HS-5 (cell line): ENCODE measurements at regions not wholly inside any gene's neighbourhood (a gene's known extent, or its start where the extent isn't known, plus 50 kb on each side); places are given as distances from the start of the nearest gene placed in this dataset.
"Not testable (repeated sequence)": the region's sequence is repeated elsewhere in the genome, so short reads cannot be mapped to it uniquely, and the experiment has no call there.

Experiments
- DNase-seq: peaks from one replicate; pipeline ENCODE4 v3.0.0-alpha.2; 2012; ENCODE audit warnings: low read depth

DNA sequence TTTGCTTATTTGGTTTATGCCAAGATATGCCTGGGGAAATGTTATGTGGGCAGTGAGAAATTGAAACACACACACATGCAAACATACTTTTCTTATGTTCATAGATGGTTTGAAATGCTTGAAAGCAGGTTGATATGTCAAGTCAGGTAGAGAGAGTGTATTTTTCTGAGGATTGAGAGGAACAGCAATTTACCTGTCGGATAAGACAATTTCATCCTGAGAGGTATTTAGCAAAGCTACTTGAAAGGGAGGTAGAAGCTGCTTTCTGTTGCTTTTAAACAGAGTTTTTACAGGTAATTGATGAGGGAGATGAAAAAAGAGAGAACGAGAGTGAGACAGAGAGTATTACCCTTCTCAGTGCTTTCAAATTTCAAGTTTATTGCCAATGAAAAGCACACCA lies 854.3 kb downstream of the CDH8 start:
- DNase-seq = no peak

DNA sequence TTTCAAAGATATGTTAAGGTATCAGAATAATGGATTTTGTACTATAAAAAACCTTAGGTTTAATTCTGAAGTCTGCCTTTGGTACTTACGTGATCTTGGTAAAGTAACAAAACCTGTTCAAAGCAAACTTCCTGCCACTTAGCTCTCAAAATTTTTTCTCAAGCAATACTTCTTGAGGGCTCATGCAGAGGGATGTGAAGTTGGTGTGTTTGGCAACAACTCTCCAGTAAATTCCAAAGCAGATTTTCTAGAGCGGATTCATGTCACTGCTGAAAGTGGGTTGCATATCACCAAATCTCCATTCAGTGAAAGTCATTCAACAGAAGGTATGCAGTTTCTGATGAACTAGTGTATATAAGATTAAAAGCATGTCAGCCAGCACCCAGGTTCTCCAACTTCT lies 856.7 kb downstream of the CDH8 start:
- no peak for DNase-seq

DNA sequence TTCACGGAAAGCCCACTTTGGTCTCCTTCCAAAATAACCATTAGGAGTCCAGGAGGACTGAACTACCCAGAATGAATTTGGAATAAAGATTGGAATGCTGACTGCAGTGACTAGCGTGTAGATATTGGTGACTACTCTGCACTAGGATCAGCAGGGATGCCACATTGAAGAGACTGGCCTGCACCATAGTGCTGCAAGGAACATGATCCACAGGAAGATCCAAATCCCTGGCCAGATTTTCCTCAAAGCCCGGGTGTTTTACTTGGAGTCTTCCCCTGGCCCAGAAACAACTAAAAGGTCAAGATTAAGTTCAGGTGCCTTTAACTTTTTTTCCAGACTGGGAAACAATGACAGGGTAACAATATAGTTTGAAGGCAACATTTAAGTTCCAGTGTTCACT lies 870.4 kb downstream of the CDH8 start:
- DNase-seq = no peak

DNA sequence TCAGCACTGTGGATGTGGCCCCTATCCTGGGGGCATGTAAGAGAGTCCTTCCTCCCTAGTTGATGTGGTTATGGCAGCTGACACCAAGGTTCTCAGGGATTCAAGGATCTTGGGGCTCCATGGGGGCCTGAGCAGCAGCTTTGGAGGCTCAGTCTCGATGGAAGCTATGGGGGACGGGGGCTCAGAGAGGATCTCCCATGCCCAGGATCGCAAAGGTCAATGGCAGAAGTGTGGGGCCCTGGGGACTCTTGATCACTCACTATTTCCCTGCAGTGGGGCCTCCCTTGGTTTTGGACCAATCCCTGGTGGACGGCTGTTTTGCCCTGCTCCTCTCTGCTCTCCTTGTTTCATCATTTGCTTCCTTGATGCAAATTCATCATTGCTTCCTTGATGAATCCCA lies 885.9 kb downstream of the CDH8 start:
- DNase-seq = no peak

DNA sequence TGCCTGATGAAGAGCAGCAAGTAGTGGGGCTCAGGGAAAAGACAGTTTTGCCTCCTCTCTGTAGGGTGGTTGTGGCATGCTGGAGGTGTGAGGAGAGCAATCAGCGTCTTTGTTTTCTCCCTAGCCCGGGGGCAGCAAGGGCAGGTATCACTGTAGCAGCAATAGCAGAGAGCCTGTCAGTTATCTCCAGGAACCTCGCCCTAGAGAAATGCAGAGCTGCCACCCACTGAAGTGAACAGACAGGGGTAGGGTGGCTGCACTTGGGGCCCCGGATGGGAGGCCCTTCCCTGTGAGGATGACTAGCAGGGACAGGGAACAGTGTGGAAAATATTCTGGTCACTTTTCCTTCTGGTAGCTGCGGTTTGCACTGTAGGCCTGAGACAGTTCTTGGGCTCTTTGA lies 886.5 kb downstream of the CDH8 start:
- no peak for DNase-seq

DNA sequence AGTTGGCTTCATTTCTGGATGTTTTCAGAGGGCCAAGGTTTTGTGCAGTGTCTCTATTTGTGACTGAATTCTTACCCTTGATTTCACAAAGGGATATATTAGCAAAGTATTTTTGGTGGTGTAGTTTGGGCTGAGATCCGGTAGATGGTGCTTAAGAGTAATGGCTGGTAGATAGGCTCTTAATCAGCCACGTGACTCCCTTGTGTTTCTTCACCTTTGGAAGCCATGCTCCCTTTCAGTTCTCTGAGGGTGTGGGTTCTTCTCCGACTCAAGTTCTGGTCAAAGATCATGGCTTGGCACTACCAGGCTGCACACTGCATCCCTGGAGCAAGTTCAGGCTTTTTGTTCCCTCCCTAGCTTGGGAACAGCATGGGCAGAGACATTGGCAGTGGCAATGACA lies 887.3 kb downstream of the CDH8 start:
- no peak for DNase-seq

DNA sequence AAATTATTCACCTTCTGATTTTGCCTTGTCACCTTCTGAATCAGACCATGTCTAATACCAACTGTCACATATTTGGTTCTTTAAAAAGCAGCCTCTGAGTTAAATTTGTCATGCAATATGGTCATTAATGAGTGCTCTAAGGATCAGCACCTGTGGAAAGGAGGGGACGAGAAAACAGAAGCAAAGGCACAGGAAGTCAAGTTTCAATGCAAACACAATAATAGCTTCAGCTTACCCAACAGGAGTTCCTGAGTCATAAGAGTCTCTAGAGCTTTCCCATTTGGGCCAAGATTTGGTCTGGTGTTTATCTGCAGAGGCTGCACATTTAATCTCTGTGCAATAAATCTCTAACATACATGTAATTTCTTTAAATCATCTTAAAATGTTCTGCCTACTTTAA lies 889.8 kb downstream of the CDH8 start:
- no peak for DNase-seq

DNA sequence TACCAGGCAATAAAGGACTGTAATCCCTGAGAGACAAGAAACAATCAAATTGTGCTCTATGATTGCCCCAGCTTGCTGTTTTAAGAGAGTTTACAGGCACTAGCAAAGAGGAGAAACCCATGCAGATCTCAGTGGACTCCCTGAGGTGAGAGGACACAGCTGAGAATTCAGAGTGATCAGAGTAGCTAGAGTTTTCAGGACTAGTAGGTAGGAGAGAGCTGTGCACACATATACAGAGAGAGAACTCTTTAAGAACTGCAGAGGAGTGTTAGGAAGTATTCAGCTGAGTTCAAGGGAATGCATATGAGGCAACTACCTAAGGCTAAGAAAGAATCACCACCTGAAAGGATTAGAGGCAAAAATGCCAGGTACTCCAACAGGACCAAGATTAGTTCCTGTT lies 904.8 kb downstream of the CDH8 start:
- no peak for DNase-seq

DNA sequence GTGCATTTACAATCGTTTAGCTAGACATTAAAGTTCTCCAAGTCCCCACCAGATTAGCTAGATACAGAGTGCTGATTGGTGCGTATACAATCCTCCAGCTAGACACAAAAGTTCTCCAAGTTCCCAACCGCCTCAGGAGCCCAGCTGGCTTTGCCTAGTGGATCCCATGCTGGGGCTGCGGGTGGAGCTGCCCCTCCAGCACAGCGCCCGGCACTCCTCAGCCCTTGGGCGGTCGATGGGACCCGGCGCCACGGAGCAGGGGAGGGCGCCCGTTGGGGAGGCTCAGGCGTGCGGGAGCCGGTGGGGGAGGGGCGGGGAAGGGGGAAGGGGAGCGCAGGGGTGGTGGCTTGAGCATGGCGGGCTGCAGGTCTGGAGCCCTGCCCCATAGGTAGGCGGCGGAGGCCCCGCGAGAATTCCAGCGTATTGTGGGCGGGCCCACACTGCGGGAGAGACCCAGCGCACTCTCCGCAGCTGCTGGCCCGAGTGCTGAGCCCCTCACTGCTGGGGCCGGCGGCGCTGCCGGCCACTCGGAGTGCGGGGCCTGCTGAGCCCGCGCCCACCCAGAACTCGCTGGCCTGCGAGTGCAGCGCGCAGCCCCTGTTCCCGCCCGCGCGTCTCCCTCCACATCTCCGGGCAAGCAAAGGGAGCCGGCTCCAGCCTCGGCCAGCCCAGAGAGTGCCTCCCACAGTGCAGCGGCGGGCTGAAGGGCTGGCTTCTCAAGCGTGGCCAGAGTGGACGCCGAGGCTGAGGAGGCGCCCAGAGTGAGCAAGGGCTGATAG lies 907.5 kb downstream of the CDH8 start:
- no peak for DNase-seq

DNA sequence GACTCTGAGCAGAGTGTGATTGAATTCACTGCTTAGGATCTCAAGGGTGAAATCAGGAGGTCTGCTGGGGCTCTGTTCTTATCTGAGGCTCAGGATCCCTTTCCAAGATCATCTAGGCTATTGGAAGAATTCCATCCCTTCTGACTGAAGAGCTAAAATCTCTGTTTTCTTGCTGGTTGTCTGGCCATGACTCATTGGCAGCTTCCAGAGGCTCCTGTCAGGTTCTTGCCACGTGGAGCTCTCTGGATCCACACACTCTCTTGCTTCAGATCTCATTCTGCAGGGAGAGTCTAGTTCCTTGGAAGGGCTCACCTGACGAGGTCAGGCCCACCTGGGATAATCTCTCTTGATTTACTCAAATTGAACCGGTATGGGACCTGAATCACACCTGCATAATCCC lies 930.7 kb downstream of the CDH8 start:
- DNase-seq = no peak

DNA sequence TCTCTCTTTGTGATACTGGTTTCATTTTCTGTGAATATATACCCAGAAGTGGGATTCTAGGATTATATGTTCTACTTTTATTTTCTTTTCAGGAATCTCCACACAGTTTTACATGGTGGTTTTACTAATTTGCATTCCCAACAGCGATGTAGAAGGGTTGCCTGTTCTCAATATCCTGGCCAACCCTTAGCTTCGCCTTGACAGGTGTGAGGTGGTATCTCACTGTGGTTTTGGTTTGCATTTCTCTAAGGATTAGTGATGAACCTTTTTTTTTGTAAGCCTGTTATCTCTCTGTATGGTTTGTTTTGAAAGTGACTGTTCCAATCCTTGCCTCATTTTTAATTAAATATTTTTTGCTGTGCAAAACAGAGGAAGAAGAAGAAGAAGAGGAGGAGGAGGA lies 937.7 kb downstream of the CDH8 start:
- DNase-seq = no peak

DNA sequence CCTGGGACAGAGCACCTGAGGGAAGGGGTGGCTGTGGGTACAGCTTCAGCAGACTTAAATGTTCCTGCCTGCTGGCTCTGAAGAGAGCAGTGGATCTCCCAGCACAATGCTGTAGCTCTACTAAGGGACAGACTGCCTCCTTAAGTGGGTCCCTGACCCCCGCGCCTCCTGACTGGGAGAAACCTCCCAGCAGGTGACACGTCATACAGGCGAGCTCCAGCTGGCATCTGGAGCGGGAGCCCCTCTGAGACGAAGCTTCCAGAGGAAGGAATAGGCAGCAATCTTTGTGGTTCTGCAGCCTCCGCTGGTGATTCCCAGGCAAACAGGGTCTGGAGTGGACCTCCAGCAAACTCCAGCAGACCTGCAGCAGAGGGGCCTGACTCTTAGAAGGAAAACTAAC lies 944.9 kb downstream of the CDH8 start:
- DNase-seq = not testable (repeated sequence)

DNA sequence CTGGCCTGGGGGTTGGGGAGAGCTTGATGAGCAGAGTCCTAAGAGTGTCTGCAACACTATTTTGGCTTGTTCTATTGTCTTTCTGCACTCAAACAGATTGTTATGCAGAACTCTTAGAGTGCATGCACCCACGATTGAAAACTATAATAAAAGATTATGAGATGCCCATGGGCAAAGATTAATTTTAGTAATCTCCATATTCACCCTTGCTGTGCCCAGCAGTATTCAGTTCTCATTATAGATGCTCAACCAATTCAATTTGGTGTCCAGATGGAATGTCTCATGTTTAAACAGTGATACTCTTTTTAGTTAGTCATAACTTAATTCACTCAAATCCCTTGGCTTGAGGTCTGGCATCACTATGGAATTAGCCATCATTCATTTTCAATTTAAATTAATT lies 952.5 kb downstream of the CDH8 start:
- no peak for DNase-seq

DNA sequence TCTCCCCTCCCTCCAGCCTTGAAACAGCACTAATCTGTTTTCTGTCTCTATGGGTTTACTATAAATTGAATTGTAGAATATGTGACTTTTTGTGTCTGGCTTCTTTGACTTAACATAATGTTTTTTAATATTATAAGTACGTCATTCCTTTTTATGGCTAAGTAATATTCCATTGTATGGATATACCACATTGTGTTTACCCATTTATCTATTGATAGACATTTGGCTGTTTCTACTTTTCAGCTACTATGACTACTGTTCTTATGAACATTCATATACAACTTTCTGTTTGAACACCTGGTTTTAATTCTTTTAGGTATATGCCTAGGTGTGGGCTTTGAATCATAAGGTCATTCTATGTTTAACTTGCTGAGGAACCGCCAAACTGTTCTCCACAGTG lies 961.9 kb downstream of the CDH8 start:
- no peak for DNase-seq

DNA sequence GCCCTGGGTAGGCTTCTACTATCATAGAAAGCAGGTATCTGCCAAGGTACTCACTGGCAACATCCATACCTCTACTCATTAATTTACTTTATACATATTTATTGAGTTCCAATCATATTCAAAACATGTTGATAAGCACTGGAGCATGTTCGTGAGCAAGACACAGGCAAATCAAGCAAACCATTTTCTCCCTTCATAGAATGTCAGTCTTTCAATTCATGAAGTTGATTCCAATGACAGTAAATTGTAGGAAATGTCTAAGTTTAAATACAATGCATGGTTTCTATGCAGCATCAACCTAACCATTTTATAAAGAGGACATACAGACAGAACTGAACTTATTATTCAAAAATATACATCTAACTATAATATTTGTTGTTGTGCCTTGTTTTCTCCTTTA lies 978.6 kb downstream of the CDH8 start:
- no peak for DNase-seq

DNA sequence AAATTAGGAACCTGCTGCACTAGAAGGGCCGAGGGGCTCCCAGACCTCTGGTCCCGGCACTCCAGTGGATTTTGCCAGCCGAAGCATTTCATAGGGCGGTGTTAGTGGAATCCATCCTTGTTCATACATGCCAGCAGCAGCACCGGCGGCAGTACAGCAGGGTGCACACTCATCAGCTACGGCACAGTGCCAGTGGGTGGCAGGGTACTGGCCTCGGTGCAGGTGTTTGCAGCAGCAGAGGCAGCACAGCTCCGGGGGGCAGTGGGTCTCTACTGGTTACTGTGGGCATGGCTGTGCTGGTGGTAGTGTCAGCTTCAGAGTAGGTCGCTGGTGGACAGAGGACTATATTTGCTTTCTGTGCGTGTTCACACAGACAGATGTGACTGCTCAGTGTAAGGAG lies 985.7 kb downstream of the CDH8 start:
- DNase-seq = no peak

DNA sequence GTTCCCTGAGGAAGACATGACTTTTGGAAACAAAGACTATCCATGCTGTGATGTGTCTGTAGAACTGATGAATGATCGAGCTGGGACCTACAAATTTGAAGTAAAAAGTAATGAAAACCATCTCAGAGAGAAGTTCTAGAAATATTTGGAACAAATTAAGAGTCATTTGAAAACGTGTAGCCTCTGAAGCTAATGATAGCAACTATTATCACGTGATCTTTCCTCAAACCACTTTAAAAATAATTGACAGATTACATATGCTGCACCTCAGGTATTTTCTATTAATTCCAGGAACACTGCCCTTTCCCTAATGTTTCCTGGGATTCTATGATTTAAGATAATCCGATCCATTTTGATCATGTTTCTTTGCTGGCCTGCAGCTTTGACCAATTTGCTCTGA lies 990.3 kb downstream of the CDH8 start:
- no peak for DNase-seq

DNA sequence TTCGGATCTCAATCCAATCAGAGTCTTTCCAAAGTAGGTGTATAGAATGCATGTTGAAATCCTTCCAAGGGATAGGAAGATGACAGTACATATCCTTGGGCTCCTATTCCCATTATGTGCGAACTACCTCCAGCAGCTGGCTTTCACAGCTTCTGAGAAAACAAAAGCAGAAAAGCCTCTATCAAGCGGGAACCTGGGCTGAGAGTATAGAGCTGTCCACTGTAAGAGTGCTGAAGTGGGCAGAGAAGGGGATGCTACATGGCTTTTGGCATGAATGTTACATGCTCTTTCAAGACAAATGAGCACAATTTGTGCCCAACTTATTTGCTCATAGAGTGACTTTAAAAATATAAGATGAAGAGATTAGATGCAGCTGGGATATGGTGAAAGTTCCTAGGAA lies 993.5 kb downstream of the CDH8 start:
- no peak for DNase-seq

DNA sequence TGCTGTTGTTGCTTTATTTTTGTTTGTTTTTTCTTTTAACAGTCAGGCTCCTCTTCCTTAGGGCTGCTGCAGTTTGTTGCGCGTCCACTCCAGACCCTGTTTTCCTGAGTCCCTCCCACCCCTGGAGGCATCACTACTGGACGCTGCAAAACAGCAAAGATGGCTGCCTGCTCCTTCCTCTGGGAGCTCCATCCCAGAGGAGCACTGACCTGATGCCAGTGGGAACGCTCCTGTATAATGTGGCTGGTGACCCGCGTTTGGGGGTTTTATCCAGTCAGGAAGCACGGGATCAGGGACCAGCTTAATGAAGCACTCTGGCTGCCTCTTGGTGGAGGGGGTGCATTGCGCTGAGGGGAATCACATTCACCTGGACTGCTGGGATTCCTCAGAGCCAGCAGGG lies 1005.6 kb downstream of the CDH8 start:
- DNase-seq = no peak

DNA sequence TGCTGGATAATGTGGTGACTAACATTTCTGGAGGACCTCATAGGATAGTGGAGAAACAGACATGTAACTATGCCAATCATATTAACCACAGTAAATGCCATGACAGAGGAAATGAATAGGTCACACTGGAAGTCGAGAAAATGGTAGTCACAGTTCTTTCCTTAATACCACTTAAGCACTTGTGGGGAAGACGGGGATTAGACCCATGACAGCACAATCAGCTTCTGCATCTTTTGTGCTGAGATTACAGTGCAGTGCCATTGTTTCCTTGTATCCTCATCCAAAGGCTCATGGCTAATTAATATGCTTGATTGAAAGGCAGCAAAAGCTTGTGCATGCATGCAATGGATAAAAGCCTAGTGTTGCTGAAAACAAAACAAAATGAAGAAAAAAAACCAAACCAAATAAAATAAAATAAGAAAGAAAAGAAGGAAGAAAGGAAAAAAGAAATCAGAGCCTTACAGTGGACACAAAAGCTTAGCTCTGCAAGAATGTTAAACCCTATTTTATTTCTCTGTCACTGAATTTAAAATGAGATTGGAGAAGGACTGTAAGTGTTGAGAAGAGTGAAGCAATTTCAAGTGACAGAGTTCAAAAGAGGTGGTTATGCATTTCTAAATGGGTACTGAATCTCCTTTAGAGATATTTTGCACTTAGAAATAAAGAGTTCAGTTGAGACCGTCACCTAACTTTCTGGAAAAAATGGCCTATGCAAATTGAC lies 1011.9 kb downstream of the CDH8 start:
- DNase-seq = no peak

DNA sequence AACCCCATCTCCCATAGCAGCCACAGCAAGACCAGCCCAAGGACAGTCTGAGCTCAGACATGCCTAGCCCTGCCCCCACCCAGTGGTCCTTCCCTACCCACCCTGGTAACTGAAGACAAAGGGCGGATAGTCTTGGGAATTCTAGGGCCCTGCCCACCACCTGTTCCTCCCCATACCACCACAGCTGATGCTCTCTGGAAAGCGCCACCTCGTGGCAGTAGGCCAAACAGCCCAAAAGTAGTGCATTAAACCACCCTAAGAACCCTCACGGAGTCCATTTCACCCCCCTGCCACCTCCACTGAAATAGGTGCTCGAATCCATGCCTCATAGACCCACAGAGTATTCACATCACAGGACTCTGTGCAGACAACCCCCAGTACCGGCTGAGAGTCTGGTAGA lies 1021.4 kb downstream of the CDH8 start:
- no peak for DNase-seq

DNA sequence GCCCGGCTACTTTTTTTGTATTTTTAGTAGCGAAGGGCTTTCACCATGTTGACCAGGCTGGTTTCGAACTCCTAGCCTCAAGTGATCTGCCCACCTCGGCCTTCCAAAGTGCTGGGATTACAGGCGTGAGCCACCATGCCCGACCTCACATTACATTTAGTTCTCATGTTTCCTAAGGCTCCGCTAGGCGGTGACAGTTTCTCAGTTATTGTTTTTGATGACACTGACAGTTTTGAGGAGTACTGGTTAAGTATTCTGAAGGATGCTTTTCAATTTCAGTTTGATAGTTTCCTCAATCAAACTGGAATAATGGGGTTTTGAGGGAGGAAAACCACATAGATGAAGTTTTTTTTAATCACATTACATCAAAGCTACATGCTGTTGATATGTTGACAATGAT lies 1028.5 kb downstream of the CDH8 start:
- no peak for DNase-seq

DNA sequence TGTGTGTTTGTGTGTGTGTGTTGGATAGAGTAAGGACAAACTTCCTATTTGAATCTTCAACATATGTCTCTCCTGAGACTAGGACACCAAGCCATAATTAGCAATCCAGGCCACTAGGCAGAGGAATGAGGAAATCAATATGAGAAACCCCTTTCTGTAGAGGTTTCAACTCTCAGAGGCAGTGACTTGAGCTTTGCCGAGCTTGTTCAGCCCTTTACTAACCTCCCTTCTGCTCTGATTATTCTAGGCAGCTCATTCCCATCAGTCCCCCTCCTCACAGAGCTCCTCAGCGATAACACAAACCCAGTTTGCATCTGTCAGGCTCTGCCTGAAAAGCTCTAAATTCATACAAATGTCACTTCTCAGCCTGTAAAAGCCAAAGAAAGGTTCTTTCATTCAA lies 1030.3 kb downstream of the CDH8 start:
- no peak for DNase-seq
